CD4-positive, alpha-beta memory T cell (primary cell): ENCODE measurements at regions not wholly inside any gene's neighbourhood (a gene's known extent, or its start where the extent isn't known, plus 50 kb on each side); places are given as distances from the start of the nearest gene placed in this dataset.

Experiments used
- CTCF ChIA-PET: fragments of 350-600 bp; sonication (Branson Sonifier 250); formaldehyde crosslinking; loops from one replicate; lab custom pipeline; 2021; ENCODE audit warnings: inconsistent platforms; ENCODE audit not compliant: partially characterized antibody; lab: Charles Lee
- POLR2A ChIA-PET: fragments of 350-600 bp; sonication (Branson Sonifier 250); formaldehyde crosslinking; loops from one replicate; lab custom pipeline; 2021; ENCODE audit not compliant: partially characterized antibody; lab: Charles Lee
- DNase-seq, 5 donors: peaks; one replicate each; pipeline versions ENCODE4 v3.0.0 to v3.0.0-alpha.2; 2020 to 2022; ENCODE audit warnings: mixed read lengths in 1 of 5
- H3K27ac ChIP-seq: one replicate; pipeline ENCODE4 v1.7.0; 2013; ENCODE audit warnings: low read depth, low read length
- H3K27me3 ChIP-seq: 2 replicates; pipeline ENCODE4 v1.7.0; 2013; ENCODE audit warnings: mild to moderate bottlenecking, low read length, moderate library complexity; ENCODE audit not compliant: insufficient read depth
- H3K36me3 ChIP-seq: 2 replicates; pipeline ENCODE4 v1.7.0; 2013; ENCODE audit warnings: mild to moderate bottlenecking, low read length, moderate library complexity; ENCODE audit not compliant: insufficient read depth
- H3K4me1 ChIP-seq: 2 replicates; pipeline ENCODE4 v1.7.0; 2013; ENCODE audit warnings: mild to moderate bottlenecking, low read length, moderate library complexity; ENCODE audit not compliant: insufficient read depth
- H3K4me3 ChIP-seq, 2 donors: one replicate each; pipeline ENCODE4 v1.7.0; 2013; ENCODE audit warnings: low read length in 2 of 2, mild to moderate bottlenecking in 1 of 2
- H3K9me3 ChIP-seq, 2 donors: one replicate each; pipeline ENCODE4 v1.7.0; 2013; ENCODE audit warnings: low read length in 2 of 2, control low read depth in 1 of 2; ENCODE audit not compliant: control insufficient read depth in 1 of 2
- H3K27ac Mint-ChIP-seq, 7 donors: one replicate each; pipeline ENCODE4 v1.8.0; 2020 to 2021; ENCODE audit warnings: mixed read lengths in 7 of 7, mild to moderate bottlenecking in 6 of 7, inconsistent platforms in 3 of 7, moderate library complexity in 3 of 7
- H3K27me3 Mint-ChIP-seq, 2 donors: one replicate each; pipeline ENCODE4 v1.8.0; 2020 to 2021; ENCODE audit warnings: mixed read lengths in 2 of 2
- H3K36me3 Mint-ChIP-seq, 2 donors: one replicate each; pipeline ENCODE4 v1.8.0; 2020 to 2021; ENCODE audit warnings: mixed read lengths in 2 of 2, inconsistent platforms in 1 of 2, mild to moderate bottlenecking in 1 of 2
- H3K4me1 Mint-ChIP-seq, 4 donors: one replicate each; pipeline ENCODE4 v1.8.0; 2020 to 2021; ENCODE audit warnings: mixed read lengths in 4 of 4, mild to moderate bottlenecking in 1 of 4
- H3K4me3 Mint-ChIP-seq, 8 donors: one replicate each; pipeline ENCODE4 v1.8.0; 2020 to 2021; ENCODE audit warnings: mixed read lengths in 8 of 8, mild to moderate bottlenecking in 7 of 8, moderate library complexity in 6 of 8, inconsistent platforms in 3 of 8
- H3K9me3 Mint-ChIP-seq, 8 donors: one replicate each; pipeline ENCODE4 v1.8.0; 2020 to 2021; ENCODE audit warnings: mixed read lengths in 8 of 8, mild to moderate bottlenecking in 5 of 8, inconsistent platforms in 3 of 8, moderate library complexity in 1 of 8
- intact Hi-C: fragments of 100-400 bp; cut with micrococcal nuclease; formaldehyde crosslinking; loops from one replicate; pipeline ENCODE4 v1.15.1; 2023

DNA sequence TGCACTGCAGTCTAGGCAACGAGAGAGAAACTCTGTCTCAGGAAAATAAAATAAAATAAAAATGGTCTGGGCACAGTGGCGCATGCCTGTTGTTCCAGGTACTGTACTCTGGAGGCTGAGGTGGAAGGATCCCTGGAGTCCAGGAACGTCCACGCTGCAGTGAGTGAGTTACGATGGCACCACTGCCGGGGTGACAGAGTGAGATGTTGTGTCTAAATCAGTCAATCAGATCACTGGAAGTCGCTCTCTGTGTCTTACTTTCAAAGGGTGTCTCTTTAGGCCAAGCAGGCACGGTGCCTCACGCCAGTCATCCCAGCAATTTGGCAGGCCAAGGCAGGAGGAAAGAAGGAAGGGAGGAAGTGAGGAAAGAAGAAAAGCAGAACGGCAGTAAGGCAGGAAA, 112.2 kb upstream of the ANKRD30BL start:
- peaks cover 0 to 14% (median 4%) of the 10 kb centered on the region in 8 donors for H3K9me3 Mint-ChIP-seq
- CTCF ChIA-PET: no interaction called here
- POLR2A ChIA-PET: no interaction called here
- no peaks in the 10 kb centered on the region for H3K4me1 Mint-ChIP-seq
- intact Hi-C loops: no loop called here
- DNase-seq: no peak
- no peak overlapping the region for H3K4me3 Mint-ChIP-seq
- H3K27ac Mint-ChIP-seq: no peak overlapping the region
- no peaks in the 10 kb centered on the region for H3K27me3 Mint-ChIP-seq
- H3K27ac ChIP-seq: no peak overlapping the region
- no peaks in the 10 kb centered on the region for H3K9me3 ChIP-seq
- no peaks in the 10 kb centered on the region for H3K27me3 ChIP-seq
- no peak overlapping the region for H3K4me3 ChIP-seq
- no peaks in the 10 kb centered on the region for H3K36me3 ChIP-seq
- H3K4me1 ChIP-seq: no peaks in the 10 kb centered on the region
- peaks cover 0 to 3% of the 10 kb centered on the region in 2 donors for H3K36me3 Mint-ChIP-seq

DNA sequence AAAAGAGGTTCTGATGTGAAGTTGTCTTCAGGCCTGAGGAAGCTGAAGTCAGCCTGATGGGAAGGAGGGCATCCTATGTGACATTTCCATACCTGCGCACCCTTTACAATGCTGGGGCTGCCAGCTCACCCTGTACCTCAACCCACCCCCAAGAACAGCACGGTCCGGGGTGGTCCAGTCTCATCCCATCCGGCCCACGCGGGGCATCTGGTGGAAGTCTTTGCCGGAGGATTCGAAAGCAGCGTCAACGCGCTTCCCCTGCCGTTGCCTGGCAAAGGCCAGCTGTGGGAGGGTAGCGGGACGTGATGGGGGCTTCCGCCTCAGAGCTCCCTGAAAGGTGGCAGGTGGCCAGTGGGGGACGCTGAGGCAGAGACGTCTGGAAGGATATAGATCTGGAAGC, 113.6 kb upstream of the ANKRD30BL start:
- H3K4me3 ChIP-seq: no peak overlapping the region
- CTCF ChIA-PET: interaction anchor here (0.6 kb wide), 1 partner anchor 23 kb away, joined by 4 read pairs; no protein-coding TSS in a partner anchor
- Mint-ChIP-seq H3K36me3 (peaks cover 0 to 3% of the 10 kb centered on the region in 2 donors), H3K4me1 (no peaks in the 10 kb centered on the region), H3K27me3 (no peaks in the 10 kb centered on the region), H3K4me3 (no peak overlapping the region), H3K27ac (no peak overlapping the region), H3K9me3 (peaks cover 0 to 21% (median 6%) of the 10 kb centered on the region in 8 donors)
- no peaks in the 10 kb centered on the region for H3K36me3 ChIP-seq
- intact Hi-C loops: no loop called here
- no peak overlapping the region for H3K27ac ChIP-seq
- DNase-seq: no peak
- no peaks in the 10 kb centered on the region for H3K9me3 ChIP-seq
- H3K27me3 ChIP-seq: no peaks in the 10 kb centered on the region
- POLR2A ChIA-PET: no interaction called here
- no peaks in the 10 kb centered on the region for H3K4me1 ChIP-seq

DNA sequence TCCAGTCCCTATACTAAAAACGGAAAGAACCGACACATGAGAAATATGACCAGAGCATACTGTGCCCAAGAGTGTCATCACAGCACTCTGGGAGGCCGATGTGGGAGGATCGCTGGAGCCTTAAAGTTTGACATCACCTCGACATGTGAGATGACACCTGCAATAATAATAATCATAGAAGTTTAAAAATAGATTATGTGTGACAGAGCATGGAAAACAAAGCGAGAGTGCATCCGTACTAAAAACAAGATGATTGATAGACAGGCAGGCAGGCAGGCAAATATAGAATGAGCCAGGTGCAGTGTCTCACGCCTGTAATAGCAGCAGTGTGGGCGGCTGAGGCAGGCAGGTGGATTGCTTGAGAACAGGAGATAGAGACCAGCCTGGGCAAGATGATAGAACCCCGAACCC, 114.8 kb upstream of the ANKRD30BL start:
- Histone ChIP-seq H3K9me3 (no peaks in the 10 kb centered on the region), H3K36me3 (no peaks in the 10 kb centered on the region)
- no peak overlapping the region for H3K27ac Mint-ChIP-seq

DNA sequence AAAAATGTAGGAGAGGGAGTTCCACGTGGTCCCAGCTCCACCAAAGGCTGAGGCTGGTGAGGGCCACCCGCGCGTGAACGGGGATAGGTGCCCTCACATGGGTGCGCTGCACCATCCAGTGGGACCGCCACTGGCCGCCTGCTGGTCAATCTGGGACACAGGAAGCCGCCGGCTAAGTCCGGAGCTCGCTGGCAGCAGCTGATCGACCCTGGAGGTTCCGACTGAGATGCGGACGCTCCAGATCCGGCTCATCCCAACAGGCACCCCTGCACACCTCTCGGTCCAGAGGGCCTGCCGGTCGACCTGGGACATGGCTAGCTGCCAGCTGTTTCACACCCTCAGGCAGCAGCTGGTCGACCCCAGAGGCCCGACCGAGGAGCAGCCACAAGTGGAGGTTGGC, 116.5 kb upstream of the ANKRD30BL start:
- POLR2A ChIA-PET: no interaction called here
- H3K36me3 Mint-ChIP-seq: peaks cover 0 to 3% of the 10 kb centered on the region in 2 donors
- CTCF ChIA-PET: no interaction called here
- Histone ChIP-seq H3K4me1 (no peaks in the 10 kb centered on the region), H3K27me3 (no peaks in the 10 kb centered on the region), H3K9me3 (no peaks in the 10 kb centered on the region), H3K36me3 (no peaks in the 10 kb centered on the region), H3K4me3 (no peak overlapping the region), H3K27ac (no peak overlapping the region)
- no peak overlapping the region for H3K4me3 Mint-ChIP-seq
- no peak overlapping the region for H3K27ac Mint-ChIP-seq
- no peaks in the 10 kb centered on the region for H3K27me3 Mint-ChIP-seq
- DNase-seq: no peak
- no peaks in the 10 kb centered on the region for H3K4me1 Mint-ChIP-seq
- peaks cover 0 to 30% (median 6%) of the 10 kb centered on the region in 8 donors for H3K9me3 Mint-ChIP-seq
- intact Hi-C loops: no loop called here

More for the DNA sequence above, 114.8 kb upstream of the ANKRD30BL start:
- ChIA-PET POLR2A (no interaction called here), CTCF (no interaction called here)
- H3K27me3 Mint-ChIP-seq: no peaks in the 10 kb centered on the region
- no peaks in the 10 kb centered on the region for H3K4me1 Mint-ChIP-seq
- H3K27ac ChIP-seq: no peak overlapping the region
- no peak overlapping the region for H3K4me3 ChIP-seq
- intact Hi-C loops: no loop called here
- H3K27me3 ChIP-seq: no peaks in the 10 kb centered on the region
- peaks cover 0 to 3% of the 10 kb centered on the region in 2 donors for H3K36me3 Mint-ChIP-seq
- H3K9me3 Mint-ChIP-seq: peaks cover 0 to 26% (median 6%) of the 10 kb centered on the region in 8 donors
- H3K4me1 ChIP-seq: no peaks in the 10 kb centered on the region
- no peak overlapping the region for H3K4me3 Mint-ChIP-seq
- DNase-seq: no peak

DNA sequence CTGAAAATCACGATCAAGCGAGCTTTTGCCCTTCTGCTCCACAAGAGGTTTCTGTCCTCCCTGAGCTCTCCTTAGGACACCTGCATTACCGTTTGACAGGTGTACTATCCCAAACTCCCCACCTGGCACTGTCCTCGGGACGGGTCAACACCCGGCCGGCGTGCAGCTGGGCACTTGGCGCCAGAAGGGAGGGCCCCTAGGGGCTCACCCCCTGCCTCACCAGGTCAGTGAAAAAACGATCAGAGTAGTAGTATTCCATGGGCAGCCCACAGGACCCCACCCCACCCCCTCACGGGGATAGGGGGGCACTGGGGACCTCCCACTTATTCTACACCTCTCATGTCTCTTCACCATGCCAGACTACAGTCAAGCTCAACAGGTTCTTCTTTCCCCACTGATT, 117.6 kb upstream of the ANKRD30BL start:
- Histone ChIP-seq H3K36me3 (no peaks in the 10 kb centered on the region), H3K27me3 (no peaks in the 10 kb centered on the region), H3K9me3 (no peaks in the 10 kb centered on the region), H3K27ac (no peak overlapping the region), H3K4me3 (no peak overlapping the region), H3K4me1 (no peaks in the 10 kb centered on the region)
- peaks cover 0 to 3% of the 10 kb centered on the region in 2 donors for H3K36me3 Mint-ChIP-seq
- no peaks in the 10 kb centered on the region for H3K27me3 Mint-ChIP-seq
- H3K27ac Mint-ChIP-seq: no peak overlapping the region
- CTCF ChIA-PET: no interaction called here
- POLR2A ChIA-PET: no interaction called here
- DNase-seq: no peak
- no peaks in the 10 kb centered on the region for H3K4me1 Mint-ChIP-seq
- H3K9me3 Mint-ChIP-seq: peaks cover 0 to 30% (median 6%) of the 10 kb centered on the region in 8 donors
- no peak overlapping the region for H3K4me3 Mint-ChIP-seq
- intact Hi-C loops: no loop called here

DNA sequence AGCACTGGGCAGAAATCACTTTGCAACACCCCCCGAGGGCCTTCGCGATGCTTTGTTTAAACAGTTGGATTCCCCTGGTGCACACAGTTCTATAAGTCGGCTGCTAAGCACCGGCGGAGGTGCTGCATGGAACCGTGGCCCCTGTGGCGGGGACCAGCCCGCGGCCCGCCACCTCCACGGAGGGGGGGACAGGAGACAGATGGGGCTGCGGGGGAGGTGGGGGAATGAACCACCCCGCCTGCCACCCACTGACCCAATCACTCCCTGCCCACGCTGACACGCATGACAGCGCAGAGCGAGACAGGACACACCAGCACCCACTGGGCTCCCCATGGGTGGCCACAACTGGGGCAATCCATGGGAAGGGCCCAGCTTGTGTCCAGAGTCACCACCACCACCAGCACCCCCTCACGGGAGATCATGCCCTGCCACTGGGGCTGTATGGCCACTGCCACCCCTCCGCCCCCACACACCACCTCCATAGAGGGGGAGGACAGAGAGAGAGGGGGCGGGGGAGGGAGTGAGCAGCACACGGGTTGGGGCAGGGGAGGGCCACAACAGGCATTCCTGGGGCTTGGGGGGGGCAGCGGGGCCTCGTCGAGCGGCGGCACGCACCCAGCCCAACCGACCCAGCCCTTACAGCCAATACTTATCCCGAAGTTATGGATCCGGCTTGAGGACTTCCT, 118.3 kb upstream of the ANKRD30BL start:
- H3K4me3 ChIP-seq: no peak overlapping the region
- POLR2A ChIA-PET: no interaction called here
- DNase-seq: no peak
- H3K27ac ChIP-seq: no peak overlapping the region
- Mint-ChIP-seq H3K9me3 (peaks cover 0 to 30% (median 6%) of the 10 kb centered on the region in 8 donors), H3K4me3 (no peak overlapping the region), H3K27me3 (no peaks in the 10 kb centered on the region), H3K4me1 (no peaks in the 10 kb centered on the region), H3K36me3 (peaks cover 0 to 3% of the 10 kb centered on the region in 2 donors), H3K27ac (no peak overlapping the region)
- H3K4me1 ChIP-seq: no peaks in the 10 kb centered on the region
- CTCF ChIA-PET: no interaction called here
- intact Hi-C loops: no loop called here
- H3K36me3 ChIP-seq: no peaks in the 10 kb centered on the region
- H3K9me3 ChIP-seq: no peaks in the 10 kb centered on the region
- H3K27me3 ChIP-seq: no peaks in the 10 kb centered on the region

DNA sequence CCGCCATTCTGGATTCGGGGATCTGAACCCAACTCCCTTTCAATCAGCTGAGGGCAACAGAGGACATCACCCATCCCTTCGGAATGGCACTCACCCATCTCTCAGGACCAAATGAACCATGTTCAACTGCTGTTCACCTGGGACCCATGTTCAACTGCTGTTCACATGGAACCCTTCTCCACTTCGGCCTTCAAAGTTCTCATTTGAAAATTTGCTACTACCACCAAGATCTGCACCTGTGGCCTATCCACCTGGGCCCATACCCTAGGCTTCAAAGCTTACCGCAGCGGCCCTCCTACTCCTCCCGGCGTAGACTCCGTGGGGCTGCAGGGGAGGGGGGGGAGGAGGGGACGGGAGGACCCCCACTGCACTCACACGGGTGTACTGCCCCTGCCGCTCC, 119.2 kb upstream of the ANKRD30BL start:
- H3K4me3 ChIP-seq: no peak overlapping the region
- Mint-ChIP-seq H3K36me3 (peaks cover 0 to 3% of the 10 kb centered on the region in 2 donors), H3K27ac (no peak overlapping the region), H3K27me3 (no peaks in the 10 kb centered on the region), H3K9me3 (peaks cover 0 to 30% (median 6%) of the 10 kb centered on the region in 8 donors), H3K4me1 (no peaks in the 10 kb centered on the region), H3K4me3 (no peak overlapping the region)
- ChIA-PET POLR2A (no interaction called here), CTCF (no interaction called here)
- H3K27ac ChIP-seq: no peak overlapping the region
- DNase-seq: no peak
- H3K9me3 ChIP-seq: no peaks in the 10 kb centered on the region
- no peaks in the 10 kb centered on the region for H3K36me3 ChIP-seq
- no peaks in the 10 kb centered on the region for H3K27me3 ChIP-seq
- H3K4me1 ChIP-seq: no peaks in the 10 kb centered on the region
- intact Hi-C loops: no loop called here
